DOHH2 (cell line): ENCODE measurements at regions not wholly inside any gene's neighbourhood (a gene's known extent, or its start where the extent isn't known, plus 50 kb on each side); places are given as distances from the start of the nearest gene placed in this dataset.

Source experiments
- H3F3A ChIP-seq: fragments of 200-600 bp; sonication (generic), shearing (Covaris generic); 2 replicates; pipeline ENCODE4 v1.6.0; 2016; ENCODE audit warnings: antibody characterized with exemption, mild to moderate bottlenecking; ENCODE audit not compliant: control insufficient read depth, insufficient read depth
- H3K27ac ChIP-seq: fragments of 200-600 bp; sonication (generic); 2 replicates; pipeline ENCODE4 v1.5.1; 2014; ENCODE audit warnings: low read depth, mild to moderate bottlenecking, low read length, moderate library complexity
- H3K27me3 ChIP-seq: fragments of 200-600 bp; sonication (generic); 2 replicates; pipeline ENCODE4 v1.6.1; 2014; ENCODE audit warnings: mild to moderate bottlenecking, low read length, mixed read lengths; ENCODE audit not compliant: control insufficient read depth
- H3K36me3 ChIP-seq: fragments of 200-600 bp; sonication (generic); 2 replicates; pipeline ENCODE4 v1.6.1; 2014; ENCODE audit warnings: mild to moderate bottlenecking, low read length, moderate library complexity, mixed read lengths; ENCODE audit not compliant: control insufficient read depth
- H3K4me1 ChIP-seq: fragments of 200-600 bp; sonication (generic); 2 replicates; pipeline ENCODE4 v1.6.1; 2014; ENCODE audit warnings: mild to moderate bottlenecking, low read length, mixed read lengths; ENCODE audit not compliant: control insufficient read depth
- H3K4me2 ChIP-seq: fragments of 200-600 bp; sonication (generic); 2 replicates; pipeline ENCODE4 v1.6.0; 2014; ENCODE audit warnings: mild to moderate bottlenecking, low read length, moderate library complexity
- H3K4me3 ChIP-seq: fragments of 200-600 bp; sonication (generic); 2 replicates; pipeline ENCODE4 v1.5.1; 2014; ENCODE audit warnings: mild to moderate bottlenecking, low read length, mixed read lengths
- H3K79me2 ChIP-seq: fragments of 200-600 bp; sonication (generic); 2 replicates; pipeline ENCODE4 v1.6.1; 2014; ENCODE audit warnings: mild to moderate bottlenecking, low read length, mixed read lengths; ENCODE audit not compliant: control insufficient read depth
- H3K9me2 ChIP-seq: fragments of 200-600 bp; sonication (generic); replicated peaks from 2 replicates; pipeline ENCODE4 v1.6.1; 2014; ENCODE audit warnings: mild to moderate bottlenecking, low read length, mixed read lengths; ENCODE audit not compliant: control insufficient read depth
- H3K9me3 ChIP-seq: fragments of 200-600 bp; sonication (generic); 2 replicates; pipeline ENCODE4 v1.6.1; 2014; ENCODE audit warnings: antibody characterized with exemption, low read length, mixed read lengths; ENCODE audit not compliant: control insufficient read depth, insufficient read depth
- H4K20me1 ChIP-seq: fragments of 200-600 bp; sonication (generic); 2 replicates; pipeline ENCODE4 v1.6.0; 2014; ENCODE audit warnings: low read depth, mild to moderate bottlenecking, antibody characterized with exemption, low read length, moderate library complexity; ENCODE audit not compliant: control insufficient read depth, insufficient read depth
- EZH2phosphoT487 ChIP-seq: fragments of 200-600 bp; sonication (generic); IDR thresholded peaks from 2 replicates; pipeline ENCODE4 v1.6.1; 2017; ENCODE audit warnings: borderline replicate concordance, mild to moderate bottlenecking, antibody characterized with exemption, low read length, moderate library complexity, mixed read lengths
- TF ChIP-seq, protein P1 (sequence below): fragments of 200-600 bp; sonication (generic); IDR thresholded peaks from one replicate; pipeline ENCODE4 v1.5.1; 2014; ENCODE audit warnings: antibody characterized with exemption, mild to moderate bottlenecking, low read depth, low read length; ENCODE audit not compliant: poor library complexity, severe bottlenecking

DNA sequence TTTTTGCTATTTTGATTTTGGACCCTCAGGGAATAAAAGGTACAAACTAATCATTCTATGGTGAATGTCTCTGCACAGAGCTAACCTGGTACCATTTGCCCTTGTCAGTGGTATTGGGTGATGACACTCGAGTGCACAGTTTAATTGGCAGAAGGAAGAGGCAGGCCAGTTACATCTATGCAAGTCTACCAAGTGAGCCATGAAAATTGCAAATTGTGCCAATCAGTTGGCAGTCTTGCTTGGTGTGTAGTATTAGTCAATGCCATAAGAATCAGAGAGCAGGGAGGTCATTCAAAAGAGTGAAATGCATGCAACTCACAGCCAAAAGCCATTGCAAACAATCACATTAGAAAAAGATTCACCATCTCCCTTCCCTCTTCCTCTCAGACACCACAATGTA is 479.6 kb downstream of the ADAMTS20 start:
- Histone ChIP-seq H3K4me1 (peaks cover 16% of the 10 kb centered on the region), H3K27ac (no peak overlapping the region), H3K36me3 (no peaks in the 10 kb centered on the region), H3K4me3 (no peak overlapping the region), H3K4me2 (no peak overlapping the region), H3K9me3 (no peaks in the 10 kb centered on the region), H4K20me1 (no peaks in the 10 kb centered on the region), H3K79me2 (no peaks in the 10 kb centered on the region), H3F3A (no peaks in the 10 kb centered on the region), H3K27me3 (no peaks in the 10 kb centered on the region), H3K9me2 (no peaks in the 10 kb centered on the region)
- TF ChIP-seq EZH2phosphoT487 = no peak
- TF ChIP-seq, protein P1, sequence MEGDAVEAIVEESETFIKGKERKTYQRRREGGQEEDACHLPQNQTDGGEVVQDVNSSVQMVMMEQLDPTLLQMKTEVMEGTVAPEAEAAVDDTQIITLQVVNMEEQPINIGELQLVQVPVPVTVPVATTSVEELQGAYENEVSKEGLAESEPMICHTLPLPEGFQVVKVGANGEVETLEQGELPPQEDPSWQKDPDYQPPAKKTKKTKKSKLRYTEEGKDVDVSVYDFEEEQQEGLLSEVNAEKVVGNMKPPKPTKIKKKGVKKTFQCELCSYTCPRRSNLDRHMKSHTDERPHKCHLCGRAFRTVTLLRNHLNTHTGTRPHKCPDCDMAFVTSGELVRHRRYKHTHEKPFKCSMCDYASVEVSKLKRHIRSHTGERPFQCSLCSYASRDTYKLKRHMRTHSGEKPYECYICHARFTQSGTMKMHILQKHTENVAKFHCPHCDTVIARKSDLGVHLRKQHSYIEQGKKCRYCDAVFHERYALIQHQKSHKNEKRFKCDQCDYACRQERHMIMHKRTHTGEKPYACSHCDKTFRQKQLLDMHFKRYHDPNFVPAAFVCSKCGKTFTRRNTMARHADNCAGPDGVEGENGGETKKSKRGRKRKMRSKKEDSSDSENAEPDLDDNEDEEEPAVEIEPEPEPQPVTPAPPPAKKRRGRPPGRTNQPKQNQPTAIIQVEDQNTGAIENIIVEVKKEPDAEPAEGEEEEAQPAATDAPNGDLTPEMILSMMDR = no peak

DNA sequence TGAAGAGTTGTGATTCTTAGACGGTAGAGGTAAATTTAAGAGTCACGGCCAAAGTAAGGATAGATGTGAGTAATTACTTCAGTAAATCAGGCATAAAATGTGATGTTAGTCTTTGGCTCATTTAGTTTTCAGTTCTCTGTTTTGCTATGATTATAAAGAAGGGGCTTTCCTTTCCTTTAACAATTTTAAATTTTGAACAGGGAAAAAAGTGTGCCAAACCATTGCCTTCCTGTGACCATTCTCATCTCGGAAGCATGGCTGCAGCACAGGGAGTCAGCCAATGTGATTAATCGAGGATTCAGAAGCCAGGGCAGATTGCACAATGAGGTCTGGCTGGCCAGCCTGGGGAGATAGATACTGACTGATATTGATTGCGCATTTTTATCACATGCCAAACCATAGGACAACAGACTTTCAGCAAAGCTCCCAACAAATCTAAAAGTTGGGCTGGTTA is 480.2 kb upstream of the PRICKLE1 start:
- Histone ChIP-seq H3K4me3 (no peak overlapping the region), H3K36me3 (no peaks in the 10 kb centered on the region), H3K9me2 (no peaks in the 10 kb centered on the region), H3K9me3 (no peaks in the 10 kb centered on the region), H3K4me2 (no peak overlapping the region), H3K27me3 (no peaks in the 10 kb centered on the region), H3K79me2 (no peaks in the 10 kb centered on the region), H4K20me1 (no peaks in the 10 kb centered on the region), H3F3A (no peaks in the 10 kb centered on the region), H3K4me1 (peaks cover 16% of the 10 kb centered on the region), H3K27ac (no peak overlapping the region)
- TF ChIP-seq, protein P1 = no peak
- no peak for TF ChIP-seq EZH2phosphoT487

DNA sequence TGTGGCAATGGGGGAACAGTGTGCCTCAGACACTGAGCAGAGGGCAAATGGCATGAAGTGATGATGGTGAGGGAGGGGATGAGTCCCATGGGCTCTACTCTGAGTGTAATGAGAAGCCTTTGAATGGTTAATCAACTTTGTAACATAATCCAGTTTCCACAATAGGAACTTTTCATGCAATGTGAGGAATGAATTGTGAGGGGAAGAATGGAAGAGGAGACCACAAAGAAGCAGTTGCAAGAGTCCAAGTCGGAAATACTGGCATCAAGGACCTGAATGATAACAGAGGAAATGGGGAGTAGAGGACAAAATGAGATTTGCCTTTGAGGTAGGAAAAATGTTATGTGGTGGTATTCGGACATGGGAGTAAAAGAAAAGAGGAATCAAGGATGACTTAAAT is 476.9 kb upstream of the PRICKLE1 start:
- TF ChIP-seq, protein P1 = no peak
- no peak for TF ChIP-seq EZH2phosphoT487
- no peak overlapping the region for H3K4me3 ChIP-seq

More for the DNA sequence above, 476.9 kb upstream of the PRICKLE1 start:
- Histone ChIP-seq H3K9me3 (no peaks in the 10 kb centered on the region), H3K4me2 (no peak overlapping the region), H3K9me2 (no peaks in the 10 kb centered on the region), H3K27me3 (no peaks in the 10 kb centered on the region), H3F3A (no peaks in the 10 kb centered on the region), H3K36me3 (no peaks in the 10 kb centered on the region), H3K27ac (no peak overlapping the region), H3K79me2 (no peaks in the 10 kb centered on the region), H3K4me1 (peaks cover 9% of the 10 kb centered on the region), H4K20me1 (no peaks in the 10 kb centered on the region)
